Left kidney (tissue), 1 donor: ENCODE measurements at regions not wholly inside any gene's neighbourhood (a gene's known extent, or its start where the extent isn't known, plus 50 kb on each side); places are given as distances from the start of the nearest gene placed in this dataset.
"Not testable (repeated sequence)": the region's sequence is repeated elsewhere in the genome, so short reads cannot be mapped to it uniquely, and the experiment has no call there.

Experiments
- DNase-seq: peaks from one replicate; pipeline ENCODE4 v3.0.0-alpha.2; 2013

- DNase-seq: no peak
These were observed 539.1 kb upstream of the BRINP3 start for GRCh38 chr1:191016765-191017164.

DNA sequence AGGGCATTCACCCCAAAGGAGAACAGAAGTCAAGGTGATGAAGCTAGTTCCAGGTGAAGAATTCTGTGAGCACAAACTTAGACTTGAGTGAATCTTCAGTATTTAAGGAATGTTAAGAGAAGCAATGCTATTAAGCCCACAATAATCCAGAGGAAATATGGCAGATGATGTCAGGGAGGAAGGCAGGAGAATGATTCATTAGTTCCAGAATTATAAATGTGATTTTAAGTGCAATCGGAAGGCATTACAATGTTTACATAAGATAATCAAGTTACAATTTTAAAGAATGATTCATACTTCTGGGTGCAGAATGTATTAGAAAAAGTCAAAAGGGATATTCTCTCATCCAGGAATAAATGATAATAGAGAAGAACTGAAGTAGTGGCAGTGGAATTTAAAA is 545.2 kb upstream of the BRINP3 start:
- no peak for DNase-seq

DNA sequence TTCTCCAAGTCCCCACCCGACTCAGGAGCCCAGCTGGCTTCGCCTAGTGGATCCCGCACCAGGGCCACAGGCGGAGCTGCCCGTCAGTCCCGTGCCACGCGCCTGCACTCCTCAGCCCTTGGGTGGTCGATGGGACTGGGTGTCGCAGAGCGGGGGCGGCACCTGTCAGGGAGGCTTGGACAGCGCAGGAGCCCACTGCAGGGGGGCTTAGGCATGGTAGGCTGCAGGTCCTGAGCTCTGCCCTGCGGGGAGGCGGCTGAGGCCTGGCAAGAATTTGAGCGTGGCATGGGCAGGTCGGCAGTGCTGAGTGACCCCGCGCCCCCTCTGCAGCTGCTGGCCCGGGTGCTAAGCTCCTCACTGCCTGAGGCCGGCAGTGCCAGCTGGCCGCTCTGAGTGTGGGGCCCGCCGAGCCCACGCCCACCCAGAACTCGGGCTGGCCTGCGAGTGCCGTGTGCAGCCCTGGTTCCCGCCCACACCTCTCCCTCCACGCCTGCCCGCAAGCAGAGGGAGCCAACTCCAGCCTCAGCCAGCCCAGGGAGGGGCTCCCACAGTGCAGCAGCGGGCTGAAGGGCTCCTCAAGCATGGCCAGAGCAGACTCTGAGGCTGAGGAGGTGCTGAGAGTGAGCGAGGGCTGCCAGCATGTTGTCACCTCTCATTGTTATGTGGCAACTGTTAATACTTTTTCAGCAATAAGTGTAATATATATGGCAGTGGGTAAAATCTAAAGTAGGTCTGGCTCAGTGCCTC is 548.4 kb upstream of the BRINP3 start:
- no peak for DNase-seq

GRCh38 chr1:191026828-191027227 is 549.2 kb upstream of the BRINP3 start:
- DNase-seq: no peak

- DNase-seq: no peak
These were observed 556.5 kb upstream of the BRINP3 start for GRCh38 chr1:191034132-191034531.

GRCh38 chr1:191043066-191043465 is 565.4 kb upstream of the BRINP3 start:
- DNase-seq: no peak

GRCh38 chr1:191049781-191050180 is 572.1 kb upstream of the BRINP3 start:
- DNase-seq: no peak

DNA sequence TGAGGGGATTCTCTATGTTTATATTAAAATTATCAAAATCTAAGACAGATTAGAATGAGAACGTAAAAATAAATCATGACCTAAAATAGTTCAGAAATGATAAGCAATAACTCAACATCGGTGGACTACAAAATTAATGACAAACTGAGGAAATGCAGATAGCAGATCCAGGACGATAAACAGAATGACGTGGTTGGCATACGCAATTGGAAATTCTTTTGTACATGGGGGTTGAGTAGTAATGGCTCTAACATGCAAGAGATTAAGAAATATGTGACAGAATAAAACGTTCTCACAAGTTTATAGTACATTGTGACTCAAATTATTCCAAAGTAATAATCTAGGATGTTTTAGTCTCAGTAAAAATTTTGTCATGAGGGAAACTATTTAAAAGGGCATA is 575.2 kb upstream of the BRINP3 start:
- no peak for DNase-seq

GRCh38 chr1:191065346-191065745 is 587.7 kb upstream of the BRINP3 start:
- no peak for DNase-seq

GRCh38 chr1:191065771-191066170 is 588.1 kb upstream of the BRINP3 start:
- DNase-seq: no peak

DNA sequence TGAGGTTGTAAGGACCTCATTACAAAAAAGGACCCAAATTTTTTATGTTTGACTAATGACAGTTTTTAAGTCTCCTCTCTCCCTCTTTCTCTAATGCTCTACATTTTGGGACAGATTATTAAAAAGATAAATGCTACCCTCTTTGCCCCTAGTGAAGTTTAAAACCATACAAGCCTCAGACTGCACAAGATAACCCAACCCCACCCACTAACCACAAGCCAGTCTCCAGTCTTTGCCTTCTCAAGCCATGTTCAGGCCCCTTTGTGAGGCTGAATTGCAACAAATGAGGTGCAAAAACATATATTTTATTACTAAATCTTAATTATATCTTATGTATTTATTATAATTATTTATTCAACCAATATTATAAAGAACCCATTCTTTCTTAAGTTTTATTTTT is 597.2 kb upstream of the BRINP3 start:
- DNase-seq: no peak

- not testable (repeated sequence) for DNase-seq
These were observed 605.4 kb upstream of the BRINP3 start for GRCh38 chr1:191083090-191083489.

GRCh38 chr1:191085121-191085520 is 607.5 kb upstream of the BRINP3 start:
- no peak for DNase-seq

GRCh38 chr1:191086910-191087309 is 609.2 kb upstream of the BRINP3 start:
- no peak for DNase-seq

DNA sequence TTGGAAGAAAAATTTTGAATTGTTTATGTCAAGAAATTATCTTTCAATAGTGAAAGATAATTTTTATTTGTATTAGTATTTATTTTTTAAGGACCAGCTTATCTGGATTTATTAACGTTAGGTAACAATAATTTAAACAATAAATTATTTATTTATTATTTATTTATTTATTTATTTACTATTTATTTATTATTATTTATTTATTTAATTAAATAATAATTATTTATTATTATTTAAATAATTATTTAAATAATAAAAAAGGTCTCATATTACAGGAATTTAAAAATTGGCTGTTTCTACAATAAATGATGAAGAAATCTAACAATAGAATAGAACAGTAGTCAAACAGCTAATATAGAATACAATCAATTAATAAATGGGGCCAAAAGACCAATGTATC is 618.7 kb upstream of the BRINP3 start:
- no peak for DNase-seq

GRCh38 chr1:191099696-191100095 is 622.0 kb upstream of the BRINP3 start:
- DNase-seq: no peak

DNA sequence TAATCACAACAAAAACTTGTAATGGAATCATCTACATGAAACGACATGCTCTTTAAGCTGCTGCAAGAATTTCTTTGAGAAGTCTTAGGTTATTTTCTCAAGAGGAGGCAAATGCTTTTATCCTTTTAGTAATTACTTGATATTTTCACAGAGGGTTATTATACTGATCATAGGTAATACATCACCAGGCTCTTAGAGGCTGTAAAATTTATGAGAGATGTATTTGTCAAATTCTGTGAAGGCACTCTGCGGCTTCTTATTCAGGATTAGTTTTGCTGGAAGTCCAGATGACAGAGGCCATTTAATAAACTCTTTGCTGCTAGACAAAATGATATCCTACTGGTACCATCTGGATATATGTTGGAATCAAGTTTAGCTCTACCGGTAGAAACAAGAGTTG is 624.3 kb upstream of the BRINP3 start:
- no peak for DNase-seq

DNA sequence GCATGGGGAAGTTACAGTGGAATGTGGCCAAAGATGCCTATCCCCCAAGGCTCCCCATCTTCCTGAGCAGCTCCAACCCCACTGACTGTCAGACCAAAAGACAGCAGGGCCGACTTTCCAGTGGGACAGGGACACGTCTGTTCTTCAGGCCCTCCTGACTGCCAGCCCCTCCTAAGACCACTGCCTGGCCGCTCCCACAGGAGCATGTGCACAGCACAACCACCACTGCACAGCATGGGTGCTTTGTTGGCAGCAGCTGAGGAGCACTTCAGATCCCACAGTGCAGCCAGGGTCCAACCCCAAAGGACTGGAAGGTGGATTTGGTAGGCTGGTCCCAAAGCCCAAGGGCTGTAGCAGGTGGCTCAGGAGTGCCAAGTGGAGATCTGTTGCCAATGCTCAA is 648.3 kb upstream of the BRINP3 start:
- no peak for DNase-seq

GRCh38 chr1:191134796-191135195 is 657.1 kb upstream of the BRINP3 start:
- DNase-seq: no peak

DNA sequence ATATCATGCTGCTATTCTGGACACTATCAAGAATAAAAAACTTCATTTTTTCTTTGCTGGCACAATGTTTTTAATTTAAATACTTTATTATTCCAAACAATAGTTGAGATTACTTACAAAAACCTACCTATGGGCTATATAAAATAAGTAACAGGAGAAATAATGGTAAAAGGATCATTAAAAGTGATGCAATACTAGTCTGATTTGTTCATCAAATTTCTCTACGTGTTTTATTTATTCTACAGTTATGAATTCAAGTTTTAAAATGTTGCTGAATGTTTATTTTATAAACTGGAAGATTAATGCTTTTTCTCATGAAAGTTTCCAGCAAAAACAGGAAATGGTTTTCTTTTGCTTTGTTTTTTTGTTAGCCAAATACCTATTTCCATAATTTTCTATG is 662.4 kb upstream of the BRINP3 start:
- no peak for DNase-seq

DNA sequence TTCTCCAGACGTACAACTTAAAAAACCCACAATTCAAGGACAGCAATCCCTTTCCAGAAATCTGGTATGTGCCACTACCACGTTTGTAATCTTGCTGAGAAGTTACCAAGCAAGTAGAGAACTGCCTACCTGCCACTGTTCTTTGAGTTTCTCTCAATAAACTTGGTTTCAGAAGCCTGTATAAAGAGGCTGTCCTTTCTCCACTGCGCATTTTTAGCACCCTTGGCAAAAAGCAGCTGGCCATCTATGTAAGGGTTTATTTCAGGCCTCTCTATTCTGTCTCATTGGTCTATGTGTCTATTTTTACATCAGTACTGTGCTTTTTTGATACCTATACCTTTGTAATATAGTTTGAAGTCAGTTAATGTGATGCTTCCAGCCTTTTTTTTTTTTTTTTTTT is 665.1 kb upstream of the BRINP3 start:
- no peak for DNase-seq

- DNase-seq: no peak
These were observed 668.2 kb upstream of the BRINP3 start for GRCh38 chr1:191145834-191146233.

DNA sequence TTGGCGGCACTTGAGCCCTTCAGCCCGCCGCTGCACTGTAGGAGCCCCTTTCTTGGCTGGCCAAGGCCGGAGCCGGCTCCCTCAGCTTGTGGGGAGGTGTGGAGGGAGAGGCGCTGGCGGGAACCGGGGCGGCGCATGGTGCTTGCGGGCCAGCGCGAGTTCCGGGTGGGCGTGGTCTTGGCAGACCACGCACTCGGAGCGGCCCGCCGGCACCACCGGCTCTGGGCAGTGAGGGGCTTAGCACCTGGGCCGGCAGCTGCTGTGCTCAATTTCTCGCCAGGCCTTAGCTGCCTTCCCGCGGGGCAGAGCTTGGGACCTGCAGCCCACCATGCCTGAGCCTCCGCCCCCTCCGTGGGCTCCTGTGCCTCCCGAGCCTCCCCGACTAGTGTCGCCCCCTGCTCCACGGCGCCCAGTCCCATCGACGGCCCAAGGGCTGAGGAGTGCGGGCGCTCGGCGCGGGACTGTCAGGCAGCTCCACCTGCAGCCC is 673.7 kb upstream of the BRINP3 start:
- no peak for DNase-seq

GRCh38 chr1:191152776-191153175 is 675.1 kb upstream of the BRINP3 start:
- DNase-seq: no peak

DNA sequence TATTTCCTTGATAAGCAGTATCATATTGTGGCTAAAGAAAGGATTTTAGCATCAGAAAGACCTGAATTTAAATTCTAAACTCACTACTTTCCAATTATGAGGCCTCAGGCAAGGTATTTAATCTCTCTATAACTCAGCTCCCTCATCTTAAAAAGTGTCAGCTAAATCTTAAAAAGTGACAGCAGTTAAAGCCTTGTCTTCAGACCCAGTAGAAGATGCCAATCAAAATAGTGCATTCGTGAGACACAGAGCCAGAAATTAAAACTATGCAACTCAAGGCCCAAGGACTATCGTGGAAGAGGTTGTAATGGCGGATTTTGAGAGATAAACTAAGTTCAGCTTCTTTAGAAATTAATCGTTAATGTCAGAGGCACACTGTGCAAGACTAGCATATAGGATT is 677.5 kb upstream of the BRINP3 start:
- DNase-seq: no peak
